ENCODE measurements at regions not wholly inside any gene's neighbourhood (a gene's known extent, or its start where the extent isn't known, plus 50 kb on each side); places are given as distances from the start of the nearest gene placed in this dataset.

GRCh38 chr11:22567759-22568158 lies 57.9 kb downstream of the FANCF start:
- Histone ChIP-seq H3K27ac (no peak overlapping the region), H3K9me3 (peaks cover 0 to 3% (median 0%) of the 10 kb centered on the region in 4 donors), H3K4me3 (no peak overlapping the region), H3K4me1 (no peaks in the 10 kb centered on the region), H3K36me3 (no peaks in the 10 kb centered on the region), H3K27me3 (no peaks in the 10 kb centered on the region)
- 71 to 100% methylated on average over 1 of the region's 1 CpG for whole genome bisulfite sequencing, 2 donors
- no peak for DNase-seq (ENCODE audit: low spot score in 2 of 2)
- TF ChIP-seq CTCF (IDR thresholded peaks at IDR 0.05), result no peak
- TF ChIP-seq EP300 (IDR thresholded peaks at IDR 0.05), result no peak
- no peak for TF ChIP-seq POLR2A (IDR thresholded peaks at IDR 0.05)

GRCh38 chr11:22566293-22566692 lies 59.3 kb downstream of the FANCF start:
- DNase-seq (ENCODE audit: low spot score in 2 of 2), result no peak
- no peak for TF ChIP-seq EP300 (IDR thresholded peaks at IDR 0.05)
- TF ChIP-seq CTCF (IDR thresholded peaks at IDR 0.05), result no peak
- TF ChIP-seq POLR2A (IDR thresholded peaks at IDR 0.05), result no peak
- peaks cover 0 to 3% (median 0%) of the 10 kb centered on the region in 4 donors for H3K9me3 ChIP-seq

GRCh38 chr11:22561283-22561682 lies 64.3 kb downstream of the FANCF start:
- 85 to 86% methylated on average over 2 of the region's 2 CpGs for WGBS, 2 donors
- no peak for TF ChIP-seq POLR2A (IDR thresholded peaks at IDR 0.05)
- no peak for TF ChIP-seq CTCF (IDR thresholded peaks at IDR 0.05)
- no peak for TF ChIP-seq EP300 (IDR thresholded peaks at IDR 0.05)
- Histone ChIP-seq H3K4me1 (peaks cover 0 to 4% (median 0%) of the 10 kb centered on the region in 4 donors), H3K9me3 (peaks cover 0 to 3% (median 0%) of the 10 kb centered on the region in 4 donors), H3K27me3 (no peaks in the 10 kb centered on the region), H3K36me3 (no peaks in the 10 kb centered on the region), H3K27ac (no peak overlapping the region), H3K4me3 (no peak overlapping the region)
- no peak for DNase-seq (ENCODE audit: low spot score in 2 of 2)

More at GRCh38 chr11:22566293-22566692, 59.3 kb downstream of the FANCF start:
- WGBS, 2 donors, result 54 to 86% methylated on average over 2 of the region's 2 CpGs
- Histone ChIP-seq H3K27me3 (no peaks in the 10 kb centered on the region), H3K4me3 (no peak overlapping the region), H3K4me1 (no peaks in the 10 kb centered on the region), H3K36me3 (no peaks in the 10 kb centered on the region), H3K27ac (no peak overlapping the region)

GRCh38 chr11:22559416-22559815 lies 66.2 kb downstream of the FANCF start:
- TF ChIP-seq CTCF (IDR thresholded peaks at IDR 0.05) (no peak), EP300 (IDR thresholded peaks at IDR 0.05) (no peak), POLR2A (IDR thresholded peaks at IDR 0.05) (no peak)
- H3K27me3 ChIP-seq, result no peaks in the 10 kb centered on the region
- peaks cover 0 to 4% (median 0%) of the 10 kb centered on the region in 4 donors for H3K4me1 ChIP-seq
- WGBS, 2 donors, result 65 to 69% methylated on average over 2 of the region's 2 CpGs
- no peaks in the 10 kb centered on the region for H3K36me3 ChIP-seq
- no peak overlapping the region for H3K27ac ChIP-seq
- no peak overlapping the region for H3K4me3 ChIP-seq
- no peak for DNase-seq (ENCODE audit: low spot score in 2 of 2)
- peaks cover 0 to 3% (median 0%) of the 10 kb centered on the region in 4 donors for H3K9me3 ChIP-seq

- Histone ChIP-seq H3K4me1 (peaks cover 0 to 4% (median 0%) of the 10 kb centered on the region in 4 donors), H3K36me3 (no peaks in the 10 kb centered on the region), H3K27ac (no peak overlapping the region), H3K27me3 (no peaks in the 10 kb centered on the region), H3K4me3 (no peak overlapping the region), H3K9me3 (no peaks in the 10 kb centered on the region)
- TF ChIP-seq EP300 (IDR thresholded peaks at IDR 0.05) (no peak), CTCF (IDR thresholded peaks at IDR 0.05) (no peak), POLR2A (IDR thresholded peaks at IDR 0.05) (no peak)
- 43 to 51% methylated on average over 4 of the region's 4 CpGs for WGBS, 2 donors
- no peak for DNase-seq (ENCODE audit: low spot score in 2 of 2)
Measured at GRCh38 chr11:22558664-22559063, 67.0 kb downstream of the FANCF start.
